Tibial nerve (tissue), 4 donors: ENCODE measurements at regions not wholly inside any gene's neighbourhood (a gene's known extent, or its start where the extent isn't known, plus 50 kb on each side); places are given as distances from the start of the nearest gene placed in this dataset.

Experiments used
- DNase-seq, 2 donors: peaks; one replicate each; pipeline ENCODE4 v3.0.0-alpha.2; 2019; ENCODE audit warnings: low spot score in 2 of 2
- H3K27ac ChIP-seq, 4 donors: fragments of 200-600 bp; sonication (generic) in 3 of 4; one replicate each; pipeline ENCODE4 v1.5.1; 2017 to 2019; ENCODE audit warnings: mild to moderate bottlenecking in 1 of 4
- H3K27me3 ChIP-seq, 2 donors: fragments of 200-600 bp; sonication (generic) in 1 of 2; one replicate each; pipeline versions ENCODE4 v1.5.1 to v1.6.0; 2017 to 2019
- H3K36me3 ChIP-seq, 3 donors: fragments of 200-600 bp; sonication (generic); one replicate each; pipeline ENCODE4 v1.5.1; 2018 to 2019
- H3K4me1 ChIP-seq, 4 donors: fragments of 200-600 bp; sonication (generic) in 3 of 4; one replicate each; pipeline ENCODE4 v1.5.1; 2017 to 2019
- H3K4me3 ChIP-seq, 4 donors: fragments of 200-600 bp; sonication (generic) in 3 of 4; one replicate each; pipeline ENCODE4 v1.5.1; 2017 to 2019; ENCODE audit warnings: mild to moderate bottlenecking in 1 of 4, moderate library complexity in 1 of 4
- H3K9me3 ChIP-seq, 4 donors: fragments of 200-600 bp; sonication (generic) in 3 of 4; one replicate each; pipeline ENCODE4 v1.5.1; 2017 to 2019
- EP300 ChIP-seq, 2 donors: sonication (generic); formaldehyde crosslinking; IDR thresholded peaks; one replicate each; pipeline ENCODE4 v1.6.1; 2017; ENCODE audit warnings: antibody characterized with exemption in 2 of 2, mild to moderate bottlenecking in 1 of 2
- POLR2A ChIP-seq, 2 donors: fragments of 450-650 bp; IDR thresholded peaks; one replicate each; pipeline ENCODE4 v1.6.1; 2017; ENCODE audit warnings: antibody characterized with exemption in 2 of 2, mild to moderate bottlenecking in 2 of 2, moderate library complexity in 2 of 2
- WGBS, 2 donors: methylation state at CpG; one replicate each; pipeline ENCODE4 v1.1.5; 2018; 5-methylcytosine and 5-hydroxymethylcytosine counted together
- TF ChIP-seq, protein P1 (sequence below), 5 experiments: fragments of 200-600 bp in 3 of 5; fragments of 450-650 bp in 2 of 5; sonication (generic) in 3 of 5; IDR thresholded peaks; one replicate each; pipeline ENCODE4 v1.5.1; 2016 to 2019; ENCODE audit warnings: antibody characterized with exemption in 5 of 5, mild to moderate bottlenecking in 3 of 5, moderate library complexity in 2 of 5

DNA sequence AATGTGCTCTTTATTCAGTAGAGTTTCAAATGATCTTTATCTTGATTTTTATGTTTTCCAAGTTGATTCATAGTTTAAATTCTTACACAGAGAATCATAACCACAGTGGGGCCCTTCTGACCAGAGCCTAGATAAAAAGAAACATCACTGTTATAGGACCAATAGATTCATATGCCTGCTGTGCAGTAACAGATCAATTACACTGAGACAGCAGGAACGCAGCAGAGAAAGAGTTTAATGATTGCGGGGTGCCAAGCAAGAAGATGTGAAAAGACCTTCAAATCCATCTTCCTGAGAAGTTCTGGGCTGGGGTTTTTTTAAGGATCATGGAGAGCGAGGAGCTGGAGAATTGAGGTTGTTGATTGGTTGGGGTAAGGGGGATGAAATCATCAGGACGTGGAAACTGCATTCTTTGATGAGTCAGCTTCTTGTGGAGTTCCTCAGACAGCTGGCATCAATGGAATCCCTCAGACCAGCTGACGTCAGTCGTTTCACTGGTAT lies 346.6 kb downstream of the TBC1D4 start:
- H3K9me3 ChIP-seq: peaks cover 0 to 21% (median 0%) of the 10 kb centered on the region in 4 donors
- 52 to 56% methylated on average over 6 of the region's 6 CpGs for WGBS, 2 donors
- TF ChIP-seq POLR2A (IDR thresholded peaks at IDR 0.05): no peak
- no peak for TF ChIP-seq EP300 (IDR thresholded peaks at IDR 0.05)
- TF ChIP-seq, protein P1, sequence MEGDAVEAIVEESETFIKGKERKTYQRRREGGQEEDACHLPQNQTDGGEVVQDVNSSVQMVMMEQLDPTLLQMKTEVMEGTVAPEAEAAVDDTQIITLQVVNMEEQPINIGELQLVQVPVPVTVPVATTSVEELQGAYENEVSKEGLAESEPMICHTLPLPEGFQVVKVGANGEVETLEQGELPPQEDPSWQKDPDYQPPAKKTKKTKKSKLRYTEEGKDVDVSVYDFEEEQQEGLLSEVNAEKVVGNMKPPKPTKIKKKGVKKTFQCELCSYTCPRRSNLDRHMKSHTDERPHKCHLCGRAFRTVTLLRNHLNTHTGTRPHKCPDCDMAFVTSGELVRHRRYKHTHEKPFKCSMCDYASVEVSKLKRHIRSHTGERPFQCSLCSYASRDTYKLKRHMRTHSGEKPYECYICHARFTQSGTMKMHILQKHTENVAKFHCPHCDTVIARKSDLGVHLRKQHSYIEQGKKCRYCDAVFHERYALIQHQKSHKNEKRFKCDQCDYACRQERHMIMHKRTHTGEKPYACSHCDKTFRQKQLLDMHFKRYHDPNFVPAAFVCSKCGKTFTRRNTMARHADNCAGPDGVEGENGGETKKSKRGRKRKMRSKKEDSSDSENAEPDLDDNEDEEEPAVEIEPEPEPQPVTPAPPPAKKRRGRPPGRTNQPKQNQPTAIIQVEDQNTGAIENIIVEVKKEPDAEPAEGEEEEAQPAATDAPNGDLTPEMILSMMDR (IDR thresholded peaks at IDR 0.05): no peak
- no peaks in the 10 kb centered on the region for H3K27me3 ChIP-seq
- H3K4me3 ChIP-seq: no peak overlapping the region
- DNase-seq: no peak
- no peak overlapping the region for H3K27ac ChIP-seq
- no peaks in the 10 kb centered on the region for H3K36me3 ChIP-seq
- no peaks in the 10 kb centered on the region for H3K4me1 ChIP-seq

DNA sequence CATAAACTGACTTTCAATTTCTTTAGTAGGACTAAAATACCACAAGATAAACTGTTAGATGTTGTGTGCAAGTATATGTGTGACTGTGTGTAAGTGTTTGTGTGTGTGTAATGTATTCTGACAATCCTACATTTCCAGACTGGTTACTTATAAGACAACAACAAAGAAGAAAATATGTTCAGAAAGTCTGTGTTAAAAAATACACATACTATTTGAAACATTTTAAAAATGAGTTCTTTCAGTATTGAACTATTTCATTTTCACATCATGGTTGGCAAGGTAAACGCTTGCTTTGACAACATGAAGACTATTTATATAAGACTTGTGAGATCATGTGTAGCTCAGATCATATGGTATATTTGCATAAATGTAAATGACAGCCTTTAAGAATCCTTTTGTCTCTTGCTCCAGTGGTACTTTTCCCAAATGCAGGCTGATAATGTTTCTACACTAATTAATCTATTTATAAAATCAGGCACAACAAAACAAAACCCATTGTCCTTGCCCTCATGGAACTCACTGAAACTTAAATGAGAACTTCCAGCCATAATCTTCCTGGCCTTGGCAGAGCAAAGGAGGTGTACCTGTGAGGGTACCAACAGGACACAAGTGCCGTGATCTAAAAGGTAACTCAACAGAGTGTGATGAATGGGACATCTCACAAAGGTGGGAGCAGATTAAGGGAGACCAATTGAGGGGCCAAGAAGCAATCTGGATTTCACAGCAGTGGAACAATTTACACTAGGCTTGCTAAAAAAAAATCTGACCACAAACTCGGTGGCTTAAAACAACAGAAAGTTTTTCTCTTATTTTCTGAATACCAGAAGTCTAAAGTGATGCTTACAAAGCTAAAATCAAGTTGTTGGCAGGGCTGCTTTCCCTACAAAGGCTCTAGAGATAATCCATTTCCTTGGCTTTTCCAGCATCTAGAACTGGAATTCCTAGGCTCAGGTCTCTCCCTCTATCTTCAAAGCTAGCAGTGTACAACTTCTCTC lies 349.0 kb downstream of the TBC1D4 start:
- Histone ChIP-seq H3K4me1 (no peaks in the 10 kb centered on the region), H3K27me3 (no peaks in the 10 kb centered on the region), H3K27ac (no peak overlapping the region), H3K36me3 (no peaks in the 10 kb centered on the region), H3K4me3 (no peak overlapping the region), H3K9me3 (peaks cover 0 to 9% (median 0%) of the 10 kb centered on the region in 4 donors)
- WGBS, 2 donors: 64 to 75% methylated on average over 3 of the region's 3 CpGs
- DNase-seq: no peak
- TF ChIP-seq EP300 (IDR thresholded peaks at IDR 0.05) (no peak), POLR2A (IDR thresholded peaks at IDR 0.05) (no peak)
- TF ChIP-seq, protein P1 (IDR thresholded peaks at IDR 0.05): no peak

- Histone ChIP-seq H3K27ac (no peak overlapping the region), H3K4me3 (no peak overlapping the region), H3K4me1 (no peaks in the 10 kb centered on the region), H3K36me3 (no peaks in the 10 kb centered on the region), H3K27me3 (no peaks in the 10 kb centered on the region), H3K9me3 (no peaks in the 10 kb centered on the region)
- TF ChIP-seq, protein P1 (IDR thresholded peaks at IDR 0.05): no peak
- TF ChIP-seq EP300 (IDR thresholded peaks at IDR 0.05) (no peak), POLR2A (IDR thresholded peaks at IDR 0.05) (no peak)
- no peak for DNase-seq
- WGBS, 2 donors: 33 to 50% methylated on average over 1 of the region's 1 CpG
Observed at GRCh38 chr13:75129331-75129730, 352.6 kb downstream of the TBC1D4 start.

DNA sequence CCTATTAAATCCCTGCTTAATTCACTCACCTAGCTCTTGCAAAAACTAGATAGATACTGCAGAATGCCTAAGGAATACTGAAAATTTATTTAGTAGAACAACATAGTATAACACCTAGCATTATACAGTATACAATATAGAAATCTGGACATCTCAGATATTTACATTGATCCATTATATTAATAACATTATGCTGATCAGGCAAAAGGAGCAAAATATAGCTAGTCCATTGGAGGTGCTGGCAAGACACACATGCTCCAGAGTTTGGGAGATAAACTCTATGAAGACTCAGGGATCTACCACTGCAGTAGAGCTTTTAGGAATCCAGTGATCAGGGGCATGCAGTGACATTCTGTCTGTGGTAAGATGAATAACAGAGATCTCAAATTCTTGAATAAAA lies 357.6 kb downstream of the TBC1D4 start:
- DNase-seq: no peak
- Histone ChIP-seq H3K36me3 (no peaks in the 10 kb centered on the region), H3K27ac (no peak overlapping the region), H3K9me3 (peaks cover 0 to 7% (median 0%) of the 10 kb centered on the region in 4 donors), H3K4me1 (no peaks in the 10 kb centered on the region), H3K4me3 (no peak overlapping the region), H3K27me3 (no peaks in the 10 kb centered on the region)
- no peak for TF ChIP-seq POLR2A (IDR thresholded peaks at IDR 0.05)
- TF ChIP-seq, protein P1 (IDR thresholded peaks at IDR 0.05): no peak
- TF ChIP-seq EP300 (IDR thresholded peaks at IDR 0.05): no peak

DNA sequence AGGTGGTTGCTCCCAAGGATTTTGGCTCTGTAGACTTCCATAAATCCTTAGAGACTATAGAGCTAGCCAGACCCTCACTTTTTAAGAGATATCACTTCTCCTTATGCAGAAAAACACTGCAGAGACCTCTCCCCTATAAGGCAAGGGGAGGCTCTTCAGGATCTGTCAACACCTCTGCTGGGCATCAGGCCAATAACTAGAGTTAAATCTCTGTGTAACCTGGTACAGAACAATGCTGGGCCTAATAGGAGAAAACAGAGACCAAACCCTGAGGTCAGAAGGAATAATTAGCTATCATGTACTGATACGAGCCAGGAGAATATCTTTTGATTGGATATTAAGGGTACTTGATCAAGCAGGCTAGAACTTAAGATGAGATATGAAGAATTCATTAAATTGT lies 358.5 kb downstream of the TBC1D4 start:
- TF ChIP-seq, protein P1 (IDR thresholded peaks at IDR 0.05): no peak
- TF ChIP-seq EP300 (IDR thresholded peaks at IDR 0.05): no peak
- TF ChIP-seq POLR2A (IDR thresholded peaks at IDR 0.05): no peak
- Histone ChIP-seq H3K36me3 (no peaks in the 10 kb centered on the region), H3K27me3 (no peaks in the 10 kb centered on the region), H3K9me3 (peaks cover 0 to 7% (median 0%) of the 10 kb centered on the region in 4 donors), H3K4me1 (no peaks in the 10 kb centered on the region), H3K27ac (no peak overlapping the region), H3K4me3 (no peak overlapping the region)
- DNase-seq: no peak
- WGBS, 2 donors: 88 to 100% methylated on average over 1 of the region's 1 CpG
